ENCODE measurements at regions not wholly inside any gene's neighbourhood (a gene's known extent, or its start where the extent isn't known, plus 50 kb on each side); places are given as distances from the start of the nearest gene placed in this dataset.

DNA sequence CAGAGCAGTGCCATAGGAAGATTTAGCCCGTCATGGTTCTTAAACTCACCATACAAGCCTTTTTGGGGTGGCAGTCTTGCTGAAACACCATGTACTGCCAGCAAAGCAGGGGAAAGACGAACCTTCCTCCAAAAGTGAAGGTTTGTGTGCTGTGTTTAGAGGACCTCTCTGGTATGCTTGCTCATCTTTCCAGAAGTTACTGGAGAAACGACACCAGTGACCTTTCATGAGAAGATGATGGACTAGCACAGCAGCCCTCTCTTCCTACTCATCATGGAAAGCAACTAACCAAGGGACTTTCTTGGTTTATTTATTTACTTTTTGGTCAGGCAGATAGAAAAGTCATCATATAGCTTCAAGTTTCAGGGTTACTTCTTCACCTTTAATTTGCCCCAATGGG lies 247.4 kb downstream of the PTEN start:
- DNase-seq: no peak

DNA sequence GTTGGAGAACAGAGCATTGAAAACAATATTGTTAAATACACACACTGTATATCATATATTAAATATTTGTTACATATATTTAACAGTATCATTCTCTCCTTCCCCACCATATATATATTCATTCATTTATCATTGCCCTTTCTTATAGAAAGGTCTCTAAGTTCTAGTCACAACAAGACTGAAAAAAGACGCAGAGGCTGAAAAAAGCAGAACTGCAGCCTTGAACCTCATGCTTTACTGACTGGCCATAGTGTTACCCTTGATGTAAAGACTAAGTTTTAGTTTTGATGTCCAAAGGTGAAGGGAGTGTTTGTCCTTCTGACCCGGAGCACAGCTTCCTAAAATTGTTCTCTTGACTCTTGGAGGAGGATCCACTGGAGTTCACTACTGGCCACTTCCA lies 247.9 kb downstream of the PTEN start:
- no peak for DNase-seq

DNA sequence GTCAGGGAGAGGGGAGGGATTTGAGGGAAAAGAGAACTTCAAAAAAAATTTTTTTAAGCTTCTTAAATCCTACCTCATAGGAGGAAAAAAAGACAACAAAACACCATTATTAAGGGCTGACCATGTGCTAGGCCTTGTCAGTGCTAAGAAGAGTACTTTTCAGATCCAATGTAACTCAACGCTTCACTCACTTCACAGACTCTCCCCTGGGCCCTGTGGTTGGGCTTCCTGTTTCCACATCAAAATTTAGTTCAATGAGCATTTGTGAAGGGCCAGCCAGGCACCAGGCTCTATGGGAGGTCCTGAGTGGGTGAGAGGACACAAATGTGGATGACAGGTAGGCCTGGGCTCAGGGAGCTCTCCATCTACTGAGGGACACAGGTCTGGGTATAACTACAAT lies 249.8 kb downstream of the PTEN start:
- no peak for DNase-seq

DNA sequence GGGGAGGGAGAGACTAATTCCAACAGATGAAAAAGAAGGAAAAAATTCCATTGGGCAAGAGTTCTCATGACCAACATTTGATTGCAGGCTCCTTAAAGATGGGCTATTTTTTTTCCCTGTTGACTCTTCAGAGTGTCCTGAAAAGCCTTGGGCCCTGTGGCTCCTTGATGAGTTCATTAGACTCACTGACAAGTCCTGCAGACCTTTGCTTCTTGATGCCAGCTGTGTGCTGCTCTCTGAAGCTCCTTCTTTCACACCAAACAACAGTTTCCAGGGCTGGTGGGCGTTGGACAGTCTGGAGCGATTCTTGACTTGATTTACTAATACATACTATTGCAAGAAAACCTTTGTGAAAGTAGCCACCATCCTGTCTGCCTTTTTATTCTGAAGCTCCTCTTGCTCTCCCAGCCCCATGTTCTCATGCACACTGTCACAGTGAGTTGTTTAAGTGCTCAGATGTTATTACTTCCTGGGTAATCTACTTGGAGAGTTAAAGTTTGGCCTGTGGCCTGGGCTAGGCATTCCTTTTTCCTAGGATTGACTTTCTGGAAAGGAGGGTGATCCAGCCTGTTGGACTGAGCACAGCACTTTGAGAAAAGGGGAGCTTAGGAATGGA lies 250.3 kb downstream of the PTEN start:
- DNase-seq: no peak

DNA sequence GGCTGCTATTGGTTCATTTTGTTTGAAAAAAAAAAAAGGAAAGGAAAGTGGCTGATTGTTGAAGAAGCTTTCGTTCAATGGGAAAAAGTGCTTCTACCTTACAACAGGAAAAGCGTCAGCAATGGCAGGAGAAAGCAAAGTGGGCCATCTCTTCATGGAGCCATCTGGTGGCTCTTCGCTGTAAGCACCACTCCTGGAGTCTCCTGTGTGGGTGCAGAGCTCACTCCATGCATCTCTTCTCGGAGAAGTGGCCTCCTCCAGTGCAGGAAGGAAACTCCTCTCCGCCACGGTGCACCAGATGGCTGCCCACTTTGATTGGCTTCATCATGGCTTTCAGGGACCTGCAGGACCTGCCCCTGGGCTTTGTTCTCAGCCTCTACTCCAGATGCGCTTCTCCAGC lies 250.9 kb downstream of the PTEN start:
- DNase-seq: peak; percentile 46

DNA sequence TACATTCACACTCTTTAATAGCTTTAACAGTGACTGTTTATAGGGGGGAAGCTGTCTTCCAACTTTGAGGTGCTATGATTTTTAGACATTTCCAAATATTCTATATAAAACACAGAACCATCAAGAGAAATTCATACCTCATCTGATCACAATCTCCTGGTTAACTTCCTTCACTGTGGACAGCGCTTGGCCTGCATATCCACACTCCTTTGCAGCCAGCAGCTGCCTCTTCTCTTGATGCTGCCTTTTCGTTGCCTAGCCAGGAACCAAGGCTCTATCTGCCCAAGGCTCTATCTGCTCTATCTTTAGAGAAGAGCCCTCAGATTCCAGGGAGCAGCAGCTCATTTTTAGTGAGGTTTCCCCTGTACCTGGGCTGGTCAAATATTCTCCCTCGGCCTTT lies 252.0 kb downstream of the PTEN start:
- no peak for DNase-seq

DNA sequence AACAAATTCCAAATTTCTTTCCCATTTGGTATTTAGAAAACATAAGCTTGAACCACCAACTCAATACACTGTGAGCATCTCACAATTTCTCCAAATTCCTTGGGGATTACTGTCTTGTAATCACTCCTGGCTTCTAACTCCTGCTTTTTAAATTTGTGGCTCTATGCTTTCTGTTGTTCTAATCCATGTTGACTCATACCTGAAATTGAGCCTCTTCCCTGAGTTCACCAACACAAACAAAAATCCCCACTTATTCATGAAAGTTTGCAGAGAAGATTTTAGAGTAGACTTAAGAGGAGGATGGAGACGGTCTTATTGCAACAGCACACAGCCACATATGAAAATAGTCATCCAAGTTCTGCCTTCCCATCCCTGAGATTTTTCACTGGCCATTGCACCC lies 252.5 kb downstream of the PTEN start:
- no peak for DNase-seq

DNA sequence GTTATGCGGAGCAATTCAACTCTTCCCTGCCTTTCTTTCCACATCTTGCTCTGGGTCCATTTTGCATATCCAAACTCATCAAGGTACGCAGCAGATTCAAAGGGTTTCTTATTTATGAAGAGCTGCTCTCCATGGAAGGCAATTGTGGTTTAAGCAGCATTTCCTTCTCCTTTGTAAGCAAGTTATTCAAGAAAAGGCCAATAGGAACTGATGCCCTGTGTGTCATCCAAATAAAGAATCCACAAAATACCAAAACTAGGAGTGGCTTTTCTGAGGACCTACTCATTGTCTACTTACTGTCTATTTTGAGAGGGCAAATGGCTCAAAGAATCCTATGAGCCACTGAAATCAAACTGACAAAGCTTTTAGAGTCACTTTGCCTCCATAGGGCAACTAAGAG lies 253.1 kb downstream of the PTEN start:
- DNase-seq: no peak

DNA sequence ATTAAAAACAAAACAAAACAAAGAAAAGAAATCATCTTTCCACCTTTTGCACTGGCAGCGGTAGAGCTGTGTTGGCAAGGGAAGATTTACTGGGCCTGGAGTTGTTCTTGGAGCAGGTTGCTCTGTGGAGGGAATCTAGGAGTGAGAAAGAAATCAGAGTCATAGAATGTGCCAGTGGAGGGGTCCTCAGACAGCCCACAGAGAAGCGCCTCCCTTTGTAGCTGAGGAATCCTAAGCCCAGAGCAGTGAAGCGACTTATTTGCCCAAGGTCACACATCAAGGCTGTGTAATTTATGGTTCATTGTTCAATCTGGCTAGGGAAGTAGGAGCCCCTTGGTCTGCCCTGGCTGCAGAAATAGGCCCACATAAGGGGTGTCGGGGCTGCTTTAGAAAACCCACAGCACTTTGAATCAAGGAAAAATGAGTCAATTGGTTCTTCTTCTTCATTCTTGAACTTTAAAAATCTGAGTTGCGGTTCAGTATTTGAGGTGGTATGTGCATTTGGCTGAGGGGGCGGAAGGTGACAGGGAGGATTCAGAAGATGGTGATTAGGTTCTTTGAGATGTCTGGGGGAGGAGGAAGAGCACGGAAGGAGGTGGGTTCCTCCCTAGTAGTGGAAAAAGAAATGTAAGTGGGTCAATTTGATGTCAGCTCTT lies 253.7 kb downstream of the PTEN start:
- DNase-seq: no peak

DNA sequence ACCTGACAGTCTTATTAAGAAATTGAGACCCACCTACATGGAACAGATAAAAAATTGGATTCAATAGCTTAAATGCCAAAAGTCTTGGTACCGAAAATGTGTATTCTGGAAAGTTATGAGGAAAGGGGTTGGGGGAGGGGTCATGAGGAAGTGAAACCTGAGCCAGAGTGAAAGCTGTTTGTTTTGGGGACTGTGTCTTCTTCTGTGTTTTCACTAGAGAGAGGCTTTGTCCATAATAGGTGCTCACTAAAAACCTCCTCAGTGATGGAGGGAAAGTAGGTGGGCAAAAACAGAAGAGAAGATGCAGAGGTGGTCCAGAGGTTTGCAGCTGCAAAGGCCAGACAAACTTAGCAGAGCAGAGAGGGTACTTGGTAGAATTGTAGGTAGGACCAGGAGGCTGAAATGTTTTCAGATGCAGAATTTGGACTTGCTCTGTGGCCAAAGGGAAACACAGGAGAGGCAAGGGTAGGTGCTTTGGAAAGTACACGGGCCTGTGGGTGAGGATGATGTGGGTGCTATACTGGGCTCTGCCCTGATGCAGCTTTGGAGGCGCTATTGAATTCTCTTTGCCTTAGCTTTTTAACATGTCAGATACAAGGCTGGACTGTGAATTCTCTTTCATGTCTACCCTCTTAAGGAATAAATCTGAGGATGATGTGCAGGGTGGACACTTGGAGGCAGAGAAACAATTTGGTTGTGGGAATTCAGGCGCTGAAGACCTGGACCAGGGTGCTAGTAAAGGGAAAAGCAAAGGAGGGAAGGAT lies 254.6 kb downstream of the PTEN start:
- peak; percentile 42 for DNase-seq

DNA sequence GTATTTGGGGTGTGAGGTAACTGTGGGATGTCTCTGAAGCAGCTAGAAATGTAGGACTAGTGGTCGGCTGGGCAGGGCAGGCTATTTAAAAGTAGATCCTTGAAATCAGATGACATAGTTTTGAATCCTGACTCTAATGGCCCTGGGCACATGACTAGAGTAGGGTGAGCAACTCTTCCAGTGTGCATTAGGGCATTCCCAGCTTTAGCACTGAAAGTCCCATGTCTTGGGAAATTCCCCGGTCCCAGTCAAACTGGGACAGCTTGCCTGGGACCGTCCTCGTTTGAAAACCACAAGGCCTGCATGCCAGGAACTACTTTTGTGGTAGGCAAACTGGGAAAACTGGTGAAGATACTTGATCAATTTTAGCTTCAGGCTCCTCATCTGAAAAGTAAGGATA lies 255.3 kb downstream of the PTEN start:
- DNase-seq: no peak

DNA sequence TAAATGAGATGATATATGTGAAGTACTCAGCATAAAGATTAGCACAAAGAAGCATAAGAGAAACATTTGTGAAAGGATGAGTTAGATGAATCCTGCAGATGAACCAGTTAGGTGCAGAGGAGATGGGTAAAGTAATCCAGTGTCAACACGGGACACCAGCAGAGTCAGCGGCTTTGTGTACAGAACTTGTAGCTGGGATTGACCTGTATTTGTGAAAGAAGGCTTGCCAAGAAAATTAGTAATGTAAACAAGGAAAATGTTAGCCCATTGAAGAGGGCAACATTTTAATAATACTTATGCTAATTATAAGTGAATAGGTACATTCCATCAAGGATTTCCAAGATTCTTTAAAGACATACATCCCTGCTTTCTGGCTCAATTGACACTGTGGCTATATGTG lies 255.7 kb downstream of the PTEN start:
- DNase-seq: no peak

DNA sequence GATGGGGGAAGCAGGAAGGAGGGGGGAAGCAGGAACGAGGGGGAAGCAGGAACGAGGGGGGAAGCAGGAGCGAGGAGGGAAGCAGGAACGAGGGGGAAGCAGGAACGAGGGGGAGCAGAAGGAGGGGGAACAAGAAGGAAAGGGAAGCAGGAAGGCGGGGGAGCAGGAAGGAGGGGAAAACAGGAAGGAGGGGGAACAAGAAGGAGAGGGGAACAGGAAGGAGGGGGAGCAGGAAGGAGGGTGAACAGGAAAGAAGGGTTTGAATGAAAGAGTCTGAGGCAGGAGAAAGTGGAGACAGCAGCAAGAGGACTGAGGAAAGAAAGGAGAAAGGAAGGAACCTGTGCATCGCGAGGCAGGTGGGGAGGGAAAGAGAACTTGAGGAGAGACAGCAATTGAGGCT lies 256.6 kb downstream of the PTEN start:
- no peak for DNase-seq

DNA sequence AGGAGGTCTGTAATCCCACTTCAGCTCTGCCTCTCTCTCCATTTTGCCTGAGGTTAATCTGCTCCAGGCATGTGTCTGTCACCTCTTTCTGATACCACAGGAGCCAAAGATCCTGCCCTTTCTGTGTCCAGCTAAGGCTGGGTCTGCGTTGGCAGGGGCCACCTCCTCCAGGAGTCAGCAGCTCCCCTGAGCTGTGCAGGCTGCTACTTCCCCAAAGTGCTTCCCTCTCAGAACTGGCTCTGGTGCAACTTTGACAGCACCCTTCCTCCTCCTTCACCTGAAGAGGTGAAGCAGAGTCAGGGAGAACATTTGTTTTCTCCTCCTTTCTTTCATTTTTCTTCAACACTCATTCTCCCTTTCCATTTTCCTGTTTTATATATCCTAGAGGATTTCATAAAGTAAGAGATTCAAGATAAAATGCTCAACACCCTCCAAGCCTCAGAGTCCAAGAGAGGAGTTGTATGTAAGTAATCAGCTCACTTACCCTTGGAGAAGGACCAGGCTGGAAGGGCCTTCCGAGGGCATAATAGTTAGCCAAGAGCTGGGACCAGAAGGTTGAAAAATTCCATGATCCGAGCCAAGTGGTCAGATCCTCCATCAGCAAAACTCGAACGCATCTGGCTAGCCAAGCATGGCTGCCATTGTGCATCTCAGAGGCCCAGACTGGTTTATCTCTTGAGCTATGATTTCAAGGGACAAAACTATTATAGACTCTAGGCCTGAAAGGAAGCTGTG lies 257.3 kb downstream of the PTEN start:
- no peak for DNase-seq

DNA sequence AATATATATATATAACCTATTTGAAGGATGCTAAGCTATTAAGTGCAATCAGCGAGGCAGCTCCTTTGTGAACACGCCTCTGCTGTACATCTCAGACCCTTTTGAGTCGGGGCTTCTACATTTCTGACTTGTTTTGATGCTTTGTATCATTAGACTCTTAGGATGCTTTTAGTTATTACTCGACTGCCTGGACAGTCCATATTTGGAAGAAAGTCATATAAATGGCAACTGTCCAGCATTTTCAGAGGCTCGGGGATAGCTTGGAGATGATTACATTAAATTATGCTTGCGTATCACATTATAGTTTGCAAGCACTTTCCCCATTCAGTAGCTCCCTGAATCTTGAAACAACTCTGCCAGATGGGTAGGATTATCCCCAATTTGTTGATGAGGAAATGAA lies 257.9 kb downstream of the PTEN start:
- no peak for DNase-seq

DNA sequence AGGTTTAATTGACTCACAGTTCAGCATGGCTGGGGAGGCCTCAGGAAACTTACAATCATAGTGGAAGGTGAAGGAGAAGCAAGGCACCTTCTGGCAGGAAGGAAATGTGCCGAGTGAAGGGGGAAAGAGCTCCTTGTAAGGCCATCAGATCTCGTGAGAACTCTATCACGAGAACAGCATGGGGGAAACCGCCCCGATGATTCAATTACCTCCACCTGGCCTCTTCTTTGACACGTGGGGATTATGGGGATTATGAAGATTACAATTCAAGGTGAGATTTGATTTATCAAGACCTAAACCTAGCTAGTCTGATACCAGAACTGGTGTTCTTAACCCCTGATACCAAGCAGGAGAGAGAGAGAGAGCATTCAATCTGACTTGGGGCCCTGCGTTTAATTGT lies 258.7 kb downstream of the PTEN start:
- DNase-seq: no peak

DNA sequence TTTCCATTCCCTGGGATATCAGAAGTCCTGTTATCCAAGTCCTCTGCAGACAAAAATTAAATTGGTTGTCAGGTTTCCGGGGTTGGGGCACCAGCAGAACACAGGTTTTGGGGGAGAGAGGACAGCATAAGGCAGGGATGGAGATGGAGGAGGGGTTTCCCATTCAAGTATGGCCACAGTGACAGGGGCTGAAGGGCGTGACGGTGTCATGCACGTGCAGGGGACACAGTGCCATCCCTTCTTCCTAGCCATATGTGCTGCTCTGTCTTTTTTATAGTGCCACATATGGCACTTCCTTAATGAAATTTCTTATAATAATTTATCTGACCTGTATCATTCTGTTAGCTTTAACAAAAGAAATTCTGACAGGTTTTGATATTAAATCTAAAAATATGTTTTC lies 259.2 kb downstream of the PTEN start:
- no peak for DNase-seq

DNA sequence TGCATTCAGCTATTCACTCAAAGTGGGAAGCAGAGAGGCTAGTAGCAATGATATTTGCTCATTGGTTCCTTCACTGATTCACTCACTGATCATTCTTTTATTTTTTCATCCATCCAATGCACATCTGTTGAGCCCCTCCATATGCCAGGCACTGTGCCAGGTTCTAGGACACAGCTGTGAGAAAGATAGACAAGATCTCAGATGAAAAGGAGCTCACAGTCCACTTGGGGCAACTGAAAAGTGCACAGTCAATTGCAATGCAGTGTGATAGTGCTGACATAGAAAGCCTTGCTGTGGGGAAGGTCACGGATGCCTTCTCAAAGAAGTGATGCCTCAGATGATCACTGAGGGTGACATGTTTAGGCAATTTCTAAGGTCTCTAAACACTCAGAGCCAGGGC lies 262.3 kb downstream of the PTEN start:
- no peak for DNase-seq

DNA sequence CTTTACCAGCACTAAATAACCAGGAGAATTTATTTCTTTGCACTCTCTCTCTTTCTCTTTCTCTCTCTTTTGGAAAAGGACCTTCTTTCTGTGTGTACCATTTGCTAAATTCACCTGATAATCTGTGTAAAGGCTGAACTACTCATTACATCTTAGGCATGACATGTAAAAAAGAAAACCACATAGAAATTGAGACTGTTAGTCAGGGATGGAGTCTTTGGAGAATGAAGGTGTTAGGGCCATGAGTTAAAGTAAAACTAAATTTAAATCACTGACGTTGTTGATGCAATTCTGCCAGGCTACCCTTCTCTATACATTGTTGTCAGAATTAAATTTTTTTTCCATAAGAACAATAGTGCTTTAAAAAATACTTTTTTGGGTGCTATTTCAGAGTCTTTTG lies 263.3 kb downstream of the PTEN start:
- no peak for DNase-seq

DNA sequence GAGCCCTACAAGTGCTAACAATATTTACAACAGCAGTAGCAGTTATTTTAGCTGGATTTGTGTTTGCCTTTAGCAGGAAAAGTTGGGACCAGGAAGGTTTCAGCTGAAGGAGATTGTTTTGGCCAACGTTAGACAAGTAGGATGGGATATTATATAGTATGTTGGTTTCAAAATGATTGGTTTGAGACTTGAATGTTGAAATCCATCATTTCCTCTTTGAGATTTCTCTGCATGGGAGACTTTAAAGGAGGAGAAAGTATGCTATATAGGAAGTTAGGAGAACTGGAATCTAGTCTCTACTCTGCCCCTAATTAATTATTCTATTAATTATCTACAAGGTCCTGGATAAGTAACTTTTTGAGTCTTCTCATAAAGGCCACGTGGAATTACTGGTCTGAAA lies 263.8 kb downstream of the PTEN start:
- no peak for DNase-seq

DNA sequence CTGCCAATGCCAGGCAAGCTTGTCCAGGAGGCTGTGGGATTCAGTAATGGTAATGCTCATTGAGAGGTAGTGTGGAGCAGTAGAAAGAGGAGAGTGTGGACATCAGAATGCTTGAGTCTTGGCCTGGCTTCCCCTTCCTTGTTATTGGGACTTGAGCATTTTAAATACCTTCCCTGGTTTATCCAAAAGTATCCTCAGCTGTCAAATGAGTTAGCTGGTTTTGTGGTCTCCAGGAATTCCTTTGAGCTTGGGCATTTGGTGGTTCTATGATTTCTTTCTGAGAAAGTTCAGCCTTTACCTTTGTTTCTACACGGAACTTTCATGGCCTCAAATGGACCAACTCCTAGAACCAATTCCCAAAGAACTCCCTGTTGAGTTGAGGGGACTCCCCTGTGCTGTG lies 264.3 kb downstream of the PTEN start:
- DNase-seq: no peak

DNA sequence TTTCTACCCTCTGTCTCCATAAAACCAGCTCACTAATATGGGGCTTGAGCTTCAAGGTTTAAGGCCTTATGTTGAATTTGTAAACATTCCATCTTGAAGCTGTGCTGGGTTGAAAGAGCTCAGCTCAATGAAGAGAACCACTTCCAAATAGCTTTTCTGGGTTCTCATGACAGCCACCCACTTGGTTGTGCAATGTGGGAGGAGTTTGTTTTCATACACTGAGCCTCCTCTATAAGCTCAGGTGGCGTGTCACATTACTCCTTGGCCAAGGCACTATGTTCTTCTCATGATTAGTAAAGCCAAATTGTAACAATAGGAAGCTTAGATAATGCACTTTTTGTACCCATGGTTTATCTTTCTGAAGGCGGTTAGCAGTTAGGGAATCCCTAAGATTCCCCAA lies 265.6 kb downstream of the PTEN start:
- no peak for DNase-seq

DNA sequence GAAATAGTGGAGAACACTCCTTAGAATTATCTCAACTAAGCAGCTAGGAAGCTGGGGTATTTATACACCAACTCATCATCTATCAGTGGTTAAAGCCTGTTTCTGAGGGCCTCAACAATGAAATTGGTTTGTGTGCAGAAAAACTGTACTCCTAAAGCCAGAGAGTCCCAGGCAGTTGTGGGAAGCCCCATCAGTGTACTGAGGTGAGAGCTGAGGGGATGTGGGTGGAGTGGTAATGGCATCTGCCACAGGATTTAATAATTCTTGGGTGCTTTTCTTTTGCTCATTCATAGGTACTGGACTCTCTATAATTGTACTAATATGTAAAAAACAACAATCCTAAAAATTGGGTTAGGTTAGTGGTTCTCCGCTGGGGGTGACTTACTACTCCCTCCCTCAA lies 267.5 kb downstream of the PTEN start:
- DNase-seq: no peak
